Endothelial cell of umbilical vein (primary cell): ENCODE measurements at regions not wholly inside any gene's neighbourhood (a gene's known extent, or its start where the extent isn't known, plus 50 kb on each side); places are given as distances from the start of the nearest gene placed in this dataset.

Experiments
- BruUV-seq: library from RNA; stranded (reverse); fragments of 400-500 nt; replicated peaks from 2 replicates; lab custom pipeline; 2021; lab: Mats Ljungman, UMichigan
- CTCF ChIA-PET: fragments of 300-600, 350-600 bp; sonication (Branson Sonifier 250); formaldehyde crosslinking; loops from one replicate; lab custom pipeline; 2021; ENCODE audit warnings: antibody characterized with exemption, inconsistent platforms; lab: Charles Lee
- POLR2A ChIA-PET: fragments of 300-600, 350-600 bp; sonication (Branson Sonifier 250); formaldehyde crosslinking; loops from one replicate; lab custom pipeline; 2021; ENCODE audit warnings: antibody characterized with exemption, inconsistent platforms; lab: Charles Lee
- DNase-seq: peaks from one replicate; pipeline ENCODE4 v3.0.0-alpha.2; 2011; ENCODE audit warnings: low read depth, low spot score
- FAIRE-seq: peaks from 2 replicates; lab custom pipeline; 2011; peaks lifted over from hg19 to GRCh38; lab: Jason Lieb, UNC
- H2AFZ ChIP-seq: 2 replicates; pipeline ENCODE4 v1.6.0; 2012; ENCODE audit warnings: low read depth, low read length, control low read depth, inconsistent platforms
- H3K27ac ChIP-seq: 2 replicates; pipeline ENCODE4 v1.5.1; 2011; ENCODE audit warnings: low read depth, mild to moderate bottlenecking, control low read depth, low read length, moderate library complexity; ENCODE audit not compliant: insufficient read depth
- H3K27me3 ChIP-seq, 2 experiments: 2 replicates each; pipeline versions ENCODE4 v1.6.0 to v1.6.1; 2011; ENCODE audit warnings: low read length in 2 of 2, mixed read lengths in 1 of 2; ENCODE audit not compliant: control insufficient read depth in 2 of 2, insufficient read depth in 2 of 2
- H3K36me3 ChIP-seq, 2 experiments: 2 replicates in 1 of 2; 3 replicates in 1 of 2; pipeline ENCODE4 v1.5.1; 2011; ENCODE audit warnings: low read length in 2 of 2, mild to moderate bottlenecking in 1 of 2, moderate library complexity in 1 of 2; ENCODE audit not compliant: control insufficient read depth in 2 of 2, insufficient read depth in 2 of 2; ENCODE audit errors: extremely low read depth in 1 of 2
- H3K4me1 ChIP-seq: 3 replicates; pipeline ENCODE4 v1.5.1; 2011; ENCODE audit warnings: mild to moderate bottlenecking, low read length; ENCODE audit not compliant: control insufficient read depth, insufficient read depth; ENCODE audit errors: extremely low read depth
- H3K4me2 ChIP-seq: 2 replicates; pipeline ENCODE4 v1.6.1; 2011; ENCODE audit warnings: low read length, control low read depth, mixed read lengths; ENCODE audit not compliant: insufficient read depth
- H3K4me3 ChIP-seq, 3 experiments: fragments of 200-600 bp in 1 of 3; sonication (generic), shearing (Covaris generic) in 1 of 3; replicated peaks in 1 of 3; 2 replicates each; pipeline ENCODE4 v1.5.1; 2011 to 2016; ENCODE audit warnings: control low read depth in 3 of 3, low read length in 3 of 3, mild to moderate bottlenecking in 2 of 3, inconsistent platforms in 1 of 3, low read depth in 1 of 3, moderate library complexity in 1 of 3; ENCODE audit not compliant: insufficient read depth in 1 of 3
- H3K79me2 ChIP-seq: 2 replicates; pipeline ENCODE4 v1.6.0; 2012; ENCODE audit warnings: low read length, inconsistent platforms; ENCODE audit not compliant: control insufficient read depth, insufficient read depth
- H3K9ac ChIP-seq: replicated peaks from 2 replicates; pipeline ENCODE3; 2011; ENCODE audit warnings: low read length, control low read depth; ENCODE audit not compliant: insufficient read depth; ENCODE audit errors: extremely low read depth
- H3K9me1 ChIP-seq: replicated peaks from 3 replicates; pipeline ENCODE4 v1.6.0; 2011; ENCODE audit warnings: mild to moderate bottlenecking, low read length; ENCODE audit not compliant: control insufficient read depth, insufficient read depth; ENCODE audit errors: extremely low read depth
- H3K9me3 ChIP-seq: replicated peaks from 2 replicates; pipeline ENCODE4 v1.5.1; 2012; ENCODE audit warnings: low read length, inconsistent platforms; ENCODE audit not compliant: control insufficient read depth, insufficient read depth
- H4K20me1 ChIP-seq: replicated peaks from 2 replicates; pipeline ENCODE3; 2011; ENCODE audit warnings: mild to moderate bottlenecking, low read length; ENCODE audit not compliant: control insufficient read depth, insufficient read depth; ENCODE audit errors: extremely low read depth
- EZH2 ChIP-seq: IDR thresholded peaks from 2 replicates; pipeline ENCODE4 v1.6.1; 2012; ENCODE audit warnings: borderline replicate concordance, low read depth, mild to moderate bottlenecking, moderate library complexity, low read length, inconsistent platforms; ENCODE audit not compliant: severe bottlenecking
- FOS ChIP-seq: IDR thresholded peaks from 2 replicates; pipeline ENCODE4 v1.6.1; 2011; ENCODE audit warnings: mild to moderate bottlenecking, low read length, moderate library complexity, borderline replicate concordance; ENCODE audit not compliant: insufficient read depth
- GATA2 ChIP-seq: IDR thresholded peaks from 2 replicates; pipeline ENCODE4 v1.7.0; 2011; ENCODE audit warnings: low read depth, mild to moderate bottlenecking, moderate library complexity, mixed read lengths, low read length; ENCODE audit not compliant: insufficient read length, insufficient read depth
- JUN ChIP-seq: IDR thresholded peaks from 2 replicates; pipeline ENCODE4 v1.6.1; 2011; ENCODE audit warnings: borderline replicate concordance, low read depth; ENCODE audit not compliant: insufficient read length, insufficient read depth
- MAX ChIP-seq: IDR thresholded peaks from 2 replicates; pipeline ENCODE4 v1.6.1; 2011; ENCODE audit not compliant: insufficient read depth, insufficient read length
- MYC ChIP-seq: IDR thresholded peaks from one replicate; pipeline ENCODE4 v1.6.1; 2011; ENCODE audit warnings: mild to moderate bottlenecking, low read depth, low read length
- POLR2A ChIP-seq: IDR thresholded peaks from 2 replicates; pipeline ENCODE4 v1.6.1; 2012; ENCODE audit warnings: low read depth, mild to moderate bottlenecking, control low read depth, low read length
- POLR2AphosphoS5 ChIP-seq: IDR thresholded peaks from 2 replicates; pipeline ENCODE4 v1.6.1; 2012; ENCODE audit warnings: low read depth, mild to moderate bottlenecking, control low read depth, low read length, moderate library complexity; ENCODE audit not compliant: insufficient read depth
- dilution Hi-C: fragments of 300-500 bp; cut with MboI; formaldehyde crosslinking; loops from one replicate; pipeline ENCODE4 v1.15.0; 2019; ENCODE audit warnings: low sequenced_read_pairs; ENCODE audit not compliant: extremely low pct_ligation_motif_present
- intact Hi-C: fragments of 100-400 bp; cut with micrococcal nuclease; formaldehyde crosslinking; loops from one replicate; pipeline ENCODE4 v1.10.0; 2022
- TF ChIP-seq, protein P1 (sequence below), 2 donors: IDR thresholded peaks; 1 replicate in 1 of 2; 2 replicates in 1 of 2; pipeline ENCODE4 v1.5.1; 2011; ENCODE audit warnings: low read length in 2 of 2, mild to moderate bottlenecking in 2 of 2, moderate library complexity in 2 of 2, control low read depth in 1 of 2, inconsistent platforms in 1 of 2, low read depth in 1 of 2; ENCODE audit not compliant: insufficient read depth in 1 of 2; ENCODE audit errors: extremely low read depth in 1 of 2

DNA sequence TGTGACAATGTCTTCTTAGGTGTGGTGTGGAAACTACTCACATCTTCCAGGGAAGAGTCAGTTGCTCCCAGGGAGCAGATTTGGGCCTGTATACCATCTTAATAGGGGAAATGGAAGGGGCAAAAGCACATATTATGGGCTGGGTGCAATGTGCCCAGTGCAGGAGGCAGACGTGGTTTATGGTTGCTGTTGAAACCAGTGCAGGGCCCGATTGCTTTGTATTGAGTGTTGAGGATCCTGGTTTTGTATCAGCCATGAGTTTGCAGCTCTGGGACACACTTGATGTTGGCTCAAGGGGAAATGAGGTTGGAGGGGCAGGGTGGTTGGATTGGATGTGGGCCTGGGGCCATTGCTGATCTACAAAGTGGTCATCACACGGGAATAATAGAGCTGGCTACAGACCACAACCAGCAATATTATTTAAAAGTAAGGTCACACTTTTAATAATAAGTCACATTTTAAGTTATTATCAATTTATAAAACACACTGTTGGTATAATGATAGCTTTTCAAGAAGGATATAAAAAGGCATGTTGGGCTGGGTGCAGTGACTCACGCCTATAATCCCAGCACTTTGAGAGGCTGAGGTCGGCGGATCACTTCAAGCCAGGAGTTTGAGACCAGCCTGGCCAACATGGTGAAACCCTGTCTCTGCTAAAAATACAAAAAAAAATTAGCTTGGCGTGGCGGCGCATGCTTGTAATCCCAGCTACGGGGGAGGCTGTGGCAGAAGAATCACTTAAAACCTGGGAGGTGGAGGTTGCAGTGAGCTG is 302.4 kb downstream of the SEC14L1 start:
- H3K36me3 ChIP-seq = no peaks in the 10 kb centered on the region
- peaks cover 9% of the 10 kb centered on the region for H3K4me1 ChIP-seq
- no peak overlapping the region for H2AFZ ChIP-seq
- H3K9me3 ChIP-seq = no peaks in the 10 kb centered on the region
- DNase-seq = no peak
- H3K4me2 ChIP-seq = no peak overlapping the region
- TF ChIP-seq JUN = no peak
- TF ChIP-seq POLR2A = no peak
- TF ChIP-seq MYC = no peak
- TF ChIP-seq MAX = no peak
- no peak for TF ChIP-seq POLR2AphosphoS5
- no peak for TF ChIP-seq GATA2
- TF ChIP-seq FOS = no peak
- TF ChIP-seq, protein P1, sequence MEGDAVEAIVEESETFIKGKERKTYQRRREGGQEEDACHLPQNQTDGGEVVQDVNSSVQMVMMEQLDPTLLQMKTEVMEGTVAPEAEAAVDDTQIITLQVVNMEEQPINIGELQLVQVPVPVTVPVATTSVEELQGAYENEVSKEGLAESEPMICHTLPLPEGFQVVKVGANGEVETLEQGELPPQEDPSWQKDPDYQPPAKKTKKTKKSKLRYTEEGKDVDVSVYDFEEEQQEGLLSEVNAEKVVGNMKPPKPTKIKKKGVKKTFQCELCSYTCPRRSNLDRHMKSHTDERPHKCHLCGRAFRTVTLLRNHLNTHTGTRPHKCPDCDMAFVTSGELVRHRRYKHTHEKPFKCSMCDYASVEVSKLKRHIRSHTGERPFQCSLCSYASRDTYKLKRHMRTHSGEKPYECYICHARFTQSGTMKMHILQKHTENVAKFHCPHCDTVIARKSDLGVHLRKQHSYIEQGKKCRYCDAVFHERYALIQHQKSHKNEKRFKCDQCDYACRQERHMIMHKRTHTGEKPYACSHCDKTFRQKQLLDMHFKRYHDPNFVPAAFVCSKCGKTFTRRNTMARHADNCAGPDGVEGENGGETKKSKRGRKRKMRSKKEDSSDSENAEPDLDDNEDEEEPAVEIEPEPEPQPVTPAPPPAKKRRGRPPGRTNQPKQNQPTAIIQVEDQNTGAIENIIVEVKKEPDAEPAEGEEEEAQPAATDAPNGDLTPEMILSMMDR (IDR thresholded peaks at IDR 0.05; ENCODE audit: extremely low read depth in 1 of 2, insufficient read depth in 1 of 2, low read depth in 1 of 2, low read length in 2 of 2) = no peak
- TF ChIP-seq EZH2 = no peak
- CTCF ChIA-PET = interaction anchor here (1.0 kb wide), 1 partner anchor 13 kb away, joined by 6 read pairs; no protein-coding TSS in a partner anchor
- FAIRE-seq = no peak
- POLR2A ChIA-PET = no interaction called here
- H3K9ac ChIP-seq = no peak overlapping the region
- intact Hi-C loops = no loop called here
- dilution Hi-C loops = no loop called here
- no peaks in the 10 kb centered on the region for H3K9me1 ChIP-seq
- BruUV-seq = no TSS peak
- no peak overlapping the region for H3K4me3 ChIP-seq
- no peaks in the 10 kb centered on the region for H3K27me3 ChIP-seq
- H4K20me1 ChIP-seq = no peaks in the 10 kb centered on the region
- H3K27ac ChIP-seq = no peak overlapping the region
- H3K79me2 ChIP-seq = peaks cover 5% of the 10 kb centered on the region
